Ishikawa (cell line): ENCODE measurements at regions not wholly inside any gene's neighbourhood (a gene's known extent, or its start where the extent isn't known, plus 50 kb on each side); places are given as distances from the start of the nearest gene placed in this dataset.

Experiments used
- CEBPB ChIP-seq: IDR thresholded peaks from 2 replicates; pipeline ENCODE4 v1.6.1; 2012
- EP300 ChIP-seq: IDR thresholded peaks from 2 replicates; pipeline ENCODE4 v1.6.1; 2012; ENCODE audit warnings: borderline replicate concordance
- TAF1 ChIP-seq: IDR thresholded peaks from 2 replicates; pipeline ENCODE4 v1.6.1; 2012; ENCODE audit warnings: low read depth, mild to moderate bottlenecking

DNA sequence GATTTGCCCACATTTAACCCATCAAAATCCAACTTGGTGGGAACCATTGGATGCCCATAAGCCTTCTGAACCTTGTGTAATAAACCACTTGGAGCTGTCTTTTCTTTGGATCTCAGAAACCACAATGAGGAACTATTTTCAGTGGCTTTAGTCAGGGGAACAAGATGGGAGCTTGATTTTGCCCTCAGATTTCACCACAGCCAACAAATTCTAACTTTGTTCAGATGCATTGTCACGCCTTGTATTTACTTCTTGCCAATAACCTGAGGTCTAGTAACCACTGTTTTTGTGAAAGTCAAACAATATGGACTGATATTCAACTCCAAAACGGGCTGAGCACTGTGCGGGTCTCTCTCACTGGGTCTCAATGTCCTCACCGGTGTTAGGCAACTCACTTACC, 508.2 kb downstream of the TNS1 start:
- no peak for TF ChIP-seq TAF1
- TF ChIP-seq EP300: no peak
- no peak for TF ChIP-seq CEBPB
